IPS DF 4.7 (cell line): ENCODE measurements at regions not wholly inside any gene's neighbourhood (a gene's known extent, or its start where the extent isn't known, plus 50 kb on each side); places are given as distances from the start of the nearest gene placed in this dataset.
"Not testable (repeated sequence)": the region's sequence is repeated elsewhere in the genome, so short reads cannot be mapped to it uniquely, and the experiment has no call there.

Source experiments
- DNase-seq: peaks from one replicate; pipeline ENCODE4 v3.0.0-alpha.2; 2013; ENCODE audit warnings: low spot score; ENCODE audit errors: extremely low read depth

- DNase-seq = no peak
Measured at GRCh38 chr14:86824167-86824566, 1168.8 kb downstream of the GALC start.

GRCh38 chr14:86823581-86823980 lies 1169.4 kb downstream of the GALC start:
- no peak for DNase-seq

- no peak for DNase-seq
Measured at GRCh38 chr14:86815341-86815740, 1177.6 kb downstream of the GALC start.

- DNase-seq = no peak
Measured at GRCh38 chr14:86802726-86803125, 1190.3 kb downstream of the GALC start.

GRCh38 chr14:86799244-86799647 lies 1193.7 kb downstream of the GALC start:
- no peak for DNase-seq

GRCh38 chr14:86798330-86798729 lies 1194.7 kb downstream of the GALC start:
- DNase-seq = no peak

GRCh38 chr14:86797075-86797351 lies 1196.0 kb downstream of the GALC start:
- DNase-seq = no peak

GRCh38 chr14:86796221-86797074 lies 1196.5 kb downstream of the GALC start:
- no peak for DNase-seq

GRCh38 chr14:86794689-86795088 lies 1198.3 kb downstream of the GALC start:
- DNase-seq = no peak

- no peak for DNase-seq
Measured at GRCh38 chr14:86790408-86791364, 1202.3 kb downstream of the GALC start.

GRCh38 chr14:86788224-86788623 lies 1204.8 kb downstream of the GALC start:
- no peak for DNase-seq

- DNase-seq = no peak
Measured at GRCh38 chr14:86787717-86788116, 1205.3 kb downstream of the GALC start.

GRCh38 chr14:86782092-86782580 lies 1210.8 kb downstream of the GALC start:
- DNase-seq = no peak

- no peak for DNase-seq
Measured at GRCh38 chr14:86780876-86781510, 1212.0 kb downstream of the GALC start.

GRCh38 chr14:86780461-86780860 lies 1212.5 kb downstream of the GALC start:
- no peak for DNase-seq

- no peak for DNase-seq
Measured at GRCh38 chr14:86779416-86779815, 1213.6 kb downstream of the GALC start.

- no peak for DNase-seq
Measured at GRCh38 chr14:86777963-86778602, 1214.9 kb downstream of the GALC start.

- DNase-seq = not testable (repeated sequence)
Measured at GRCh38 chr14:86775896-86776295, 1217.1 kb downstream of the GALC start.

- DNase-seq = no peak
Measured at GRCh38 chr14:86774916-86775315, 1218.1 kb downstream of the GALC start.

- DNase-seq = no peak
Measured at GRCh38 chr14:86772075-86772474, 1220.9 kb downstream of the GALC start.

GRCh38 chr14:86770186-86770585 lies 1222.8 kb downstream of the GALC start:
- DNase-seq = no peak
